Activated CD4-positive, alpha-beta T cell treated with anti-CD3 and anti-CD28 coated beads, Interleukin-2, Interleukin-4, amounts not matched to agents 100 ng/mL and 50 ng/mL, durations not matched to agents 16 hours and 8 hours (primary cell): ENCODE measurements at regions not wholly inside any gene's neighbourhood (a gene's known extent, or its start where the extent isn't known, plus 50 kb on each side); places are given as distances from the start of the nearest gene placed in this dataset.
"Not testable (repeated sequence)": the region's sequence is repeated elsewhere in the genome, so short reads cannot be mapped to it uniquely, and the experiment has no call there.

Experiments used
- DNase-seq: peaks from one replicate; pipeline ENCODE4 v3.0.0-alpha.2; 2020; ENCODE audit warnings: low spot score

DNA sequence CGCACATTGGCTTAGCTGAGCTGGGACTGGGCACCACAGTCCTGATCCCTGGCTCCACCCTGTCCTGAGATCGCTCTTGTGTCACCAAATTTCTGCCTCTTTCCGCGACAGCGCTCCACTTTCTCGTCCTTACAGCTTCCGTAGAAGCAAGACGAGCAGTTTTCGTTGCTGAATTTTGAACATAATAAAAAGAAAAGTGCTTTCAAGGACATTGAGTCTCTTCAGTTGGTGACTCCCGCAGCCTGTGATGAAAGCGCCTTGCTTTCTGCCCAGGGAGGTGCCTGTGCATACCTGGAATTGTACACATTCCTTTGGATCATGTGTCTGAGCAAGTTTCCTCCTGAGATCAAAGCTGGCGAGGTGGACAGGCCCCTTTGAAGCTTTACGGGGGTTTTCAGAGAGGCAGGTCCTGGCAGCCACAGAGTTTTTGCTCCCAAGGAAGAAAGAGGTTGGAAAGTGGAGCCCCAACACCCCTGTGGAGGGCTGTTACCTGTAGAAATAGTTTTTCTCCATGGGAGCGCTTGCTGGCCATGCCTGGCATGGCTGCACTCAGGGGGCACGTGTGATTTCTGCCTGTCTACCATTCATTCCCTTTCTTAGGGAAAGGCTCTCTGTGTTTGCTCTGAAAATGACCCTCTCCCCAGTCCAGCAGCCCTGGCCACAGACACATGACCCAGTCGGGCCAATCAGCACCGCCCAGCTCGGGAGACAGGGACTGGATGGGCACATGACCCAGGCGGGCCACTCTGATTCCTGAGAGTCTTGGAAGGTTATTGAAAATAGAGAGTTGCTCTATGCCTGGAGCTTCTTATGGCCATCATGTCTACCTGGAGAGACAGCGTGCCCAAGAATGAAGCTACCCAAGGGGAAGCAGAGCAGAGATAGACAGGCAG lies 115.6 kb upstream of the OTOS start:
- no peak for DNase-seq

DNA sequence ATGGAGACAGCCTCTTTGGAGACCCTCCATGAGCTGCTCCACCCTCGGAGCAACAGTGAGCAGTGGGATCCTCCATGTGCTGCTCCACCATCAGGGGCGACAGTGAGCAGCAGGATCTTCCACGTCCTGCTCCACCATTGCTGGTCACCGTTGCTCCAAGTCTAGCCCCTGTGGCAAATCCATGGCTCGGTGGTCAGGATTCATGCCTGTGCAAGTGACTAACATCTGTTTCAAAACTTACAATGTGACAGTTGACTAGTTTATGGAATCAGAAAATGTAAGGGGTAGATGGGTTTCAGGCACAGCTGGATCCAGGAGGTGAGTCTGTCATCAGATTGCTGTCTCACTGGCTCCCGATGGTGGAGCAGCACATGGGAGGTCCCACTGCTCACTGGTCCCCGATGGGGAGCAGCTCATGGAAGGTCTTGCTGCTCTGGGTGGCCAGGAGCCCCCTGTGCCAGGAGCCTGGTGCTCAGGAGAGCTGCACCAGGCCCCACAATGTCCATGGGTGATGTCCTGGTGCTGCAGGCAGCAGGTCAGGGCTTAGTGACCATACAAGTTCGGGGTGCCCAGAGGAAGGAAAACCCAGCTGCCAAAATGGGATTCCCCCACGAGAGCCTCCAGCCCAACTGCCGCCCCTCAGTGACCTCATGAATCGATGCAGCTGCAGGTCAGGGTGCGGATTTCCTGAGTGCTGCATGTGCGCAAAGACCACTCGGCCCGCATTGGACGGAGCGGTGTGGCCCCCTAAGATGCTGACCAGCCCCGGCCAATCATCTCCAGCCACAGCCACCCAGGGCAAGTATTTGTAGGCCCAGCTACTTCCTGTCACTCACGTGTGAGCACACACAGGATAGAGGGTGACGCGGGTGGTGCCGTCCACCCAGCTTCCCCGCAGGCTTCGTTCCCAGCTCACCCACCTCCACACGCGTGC lies 116.5 kb upstream of the OTOS start:
- DNase-seq = no peak

DNA sequence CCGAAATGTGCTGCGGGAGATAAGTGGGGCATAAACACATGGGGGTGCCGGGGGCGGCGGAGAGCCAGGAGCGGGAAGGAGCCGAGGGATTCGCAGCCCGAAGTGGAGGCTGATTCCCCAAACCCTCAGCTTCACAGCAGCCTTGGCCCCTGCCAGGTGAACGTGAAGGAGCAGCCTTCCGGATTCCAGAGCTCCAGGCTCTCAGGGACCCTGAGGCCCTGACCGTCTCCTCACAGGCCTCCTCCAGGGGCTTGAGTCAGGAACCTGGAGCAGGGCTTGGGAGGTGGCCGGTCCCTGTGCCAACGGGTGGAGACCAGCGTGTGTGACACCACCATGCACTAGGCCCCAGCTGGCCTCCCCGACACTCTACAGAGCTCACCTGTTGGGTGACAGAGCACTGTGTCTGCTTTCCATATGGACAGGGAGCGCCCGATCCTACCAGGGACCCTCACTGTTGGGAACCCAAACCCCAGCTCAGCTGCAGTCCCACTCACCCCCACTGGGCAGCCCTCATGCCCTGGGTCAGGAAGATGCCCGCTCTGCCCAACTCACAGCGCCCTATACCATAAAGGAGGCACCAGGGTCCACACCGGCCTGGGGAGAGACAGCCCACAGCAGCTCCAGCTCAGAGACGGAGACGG lies 117.6 kb upstream of the OTOS start:
- no peak for DNase-seq

DNA sequence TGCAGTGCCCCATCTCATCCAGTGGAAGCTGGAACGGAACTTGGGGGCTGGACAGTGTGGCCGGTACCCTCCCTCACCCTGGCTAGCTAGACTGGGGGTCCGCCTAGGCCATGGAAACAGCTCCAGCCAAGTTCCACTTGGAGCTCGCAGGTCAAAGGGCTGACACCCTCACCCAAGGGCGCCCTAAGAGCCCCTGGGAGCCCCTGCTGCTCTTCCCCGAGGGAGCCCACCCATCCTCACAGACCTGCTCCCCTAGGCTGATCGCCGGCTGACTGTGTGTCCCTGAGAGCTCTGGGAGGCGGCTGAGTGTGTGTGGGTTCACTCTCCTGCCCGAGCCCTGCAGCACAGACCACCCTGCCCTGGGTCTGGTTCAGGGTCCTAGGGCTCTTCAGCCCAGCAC lies 118.2 kb upstream of the OTOS start:
- DNase-seq = no peak

DNA sequence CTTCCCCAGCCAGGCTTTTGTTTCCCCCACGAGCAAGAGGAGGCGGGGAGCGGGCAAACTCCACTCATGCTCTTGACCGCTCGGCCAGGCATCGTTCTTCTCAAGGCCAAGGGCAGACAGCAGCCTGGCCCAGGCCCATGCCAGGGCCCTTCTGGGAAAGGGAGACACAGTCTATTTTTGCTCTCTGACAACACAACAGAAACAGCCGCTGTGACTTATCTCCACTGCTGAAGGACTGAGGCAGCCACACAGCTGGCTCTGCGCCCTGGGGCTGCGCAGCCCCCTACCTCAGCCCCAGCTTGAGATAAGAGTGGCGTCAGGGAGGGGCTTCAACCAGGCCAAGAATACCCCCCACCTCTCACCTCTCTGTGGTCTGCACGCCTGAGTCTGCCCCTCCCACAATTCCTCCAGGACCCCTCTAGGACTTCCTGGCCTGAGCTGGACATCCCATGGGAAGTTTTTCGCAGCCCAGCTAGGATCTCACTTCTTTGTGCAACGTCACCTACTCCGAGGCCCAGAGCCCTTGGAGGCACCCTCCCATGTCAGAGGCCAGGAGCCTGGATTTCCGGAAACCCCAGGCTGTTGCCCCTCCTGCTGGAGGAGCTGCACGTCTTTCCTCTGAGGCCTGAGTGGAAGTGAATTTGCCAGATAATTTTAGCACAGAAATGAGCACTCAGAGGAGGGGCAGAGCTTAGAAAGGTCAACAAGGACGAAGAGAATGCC lies 118.9 kb upstream of the OTOS start:
- no peak for DNase-seq

DNA sequence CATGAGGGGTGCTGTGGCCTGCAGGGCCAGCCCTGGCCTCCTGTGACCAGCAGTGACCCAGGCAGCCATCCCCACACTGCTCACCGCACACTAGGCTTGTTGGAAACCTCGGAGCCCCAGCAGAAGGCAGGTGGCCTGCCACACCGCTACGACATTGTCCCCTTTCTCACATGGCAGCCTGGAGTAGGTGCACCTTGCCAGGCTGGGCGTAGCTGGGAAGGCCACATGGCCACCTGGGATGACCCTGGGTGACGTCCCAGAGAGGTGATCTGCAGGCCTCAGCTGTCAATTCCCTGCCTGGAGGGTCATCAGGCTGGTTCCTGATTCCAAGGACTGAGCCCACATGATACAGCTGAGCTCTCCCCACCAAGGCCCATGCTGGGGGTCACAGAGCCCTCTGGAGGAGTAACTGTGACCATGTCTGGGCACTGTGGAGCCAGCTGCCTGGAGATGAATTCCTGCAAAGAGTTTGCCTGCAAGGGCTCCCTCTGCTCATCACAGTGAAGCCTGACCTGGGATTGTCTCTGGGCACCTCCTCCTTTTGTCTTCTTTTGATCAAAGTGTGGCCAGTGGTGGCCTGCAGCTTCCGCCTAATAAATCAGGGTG lies 119.6 kb upstream of the OTOS start:
- no peak for DNase-seq

DNA sequence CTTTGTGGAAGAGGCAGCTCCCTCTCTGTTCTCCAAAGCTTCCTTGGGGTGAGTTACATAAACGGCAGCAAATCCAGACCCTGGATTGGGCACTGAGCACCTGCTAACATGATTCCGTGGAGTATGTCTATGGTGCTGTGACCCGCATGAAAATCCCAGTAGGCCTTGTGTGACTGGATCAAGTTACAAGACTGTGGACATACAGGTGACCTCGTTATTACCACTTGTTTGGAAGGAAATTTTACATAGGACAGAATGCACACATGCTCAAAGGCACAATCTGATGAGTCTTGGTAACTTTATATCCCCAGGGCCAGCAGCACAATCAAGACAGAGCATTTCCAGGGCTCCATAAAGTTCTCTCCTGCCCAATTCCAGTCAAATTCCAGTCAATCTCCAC lies 120.2 kb upstream of the OTOS start:
- no peak for DNase-seq

DNA sequence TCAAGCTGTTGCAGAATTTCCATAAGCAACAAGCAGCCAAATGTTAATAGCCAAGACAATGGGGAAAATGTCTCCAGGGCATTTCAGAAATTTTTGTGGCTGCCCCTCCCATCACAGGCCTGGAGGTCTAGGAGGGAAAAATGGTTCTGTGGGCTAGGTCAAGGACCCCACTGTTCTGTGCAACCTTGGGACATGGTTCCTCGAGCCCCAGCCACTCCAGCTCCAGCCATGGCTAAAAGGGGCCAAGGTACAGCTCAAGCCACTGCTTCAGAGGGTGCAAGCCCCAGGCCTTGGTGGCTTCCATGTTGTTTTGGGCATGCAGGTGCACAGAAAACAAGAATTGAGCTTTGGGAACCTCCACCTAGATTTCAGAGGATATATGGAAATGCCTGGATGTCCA lies 122.1 kb upstream of the OTOS start:
- not testable (repeated sequence) for DNase-seq

DNA sequence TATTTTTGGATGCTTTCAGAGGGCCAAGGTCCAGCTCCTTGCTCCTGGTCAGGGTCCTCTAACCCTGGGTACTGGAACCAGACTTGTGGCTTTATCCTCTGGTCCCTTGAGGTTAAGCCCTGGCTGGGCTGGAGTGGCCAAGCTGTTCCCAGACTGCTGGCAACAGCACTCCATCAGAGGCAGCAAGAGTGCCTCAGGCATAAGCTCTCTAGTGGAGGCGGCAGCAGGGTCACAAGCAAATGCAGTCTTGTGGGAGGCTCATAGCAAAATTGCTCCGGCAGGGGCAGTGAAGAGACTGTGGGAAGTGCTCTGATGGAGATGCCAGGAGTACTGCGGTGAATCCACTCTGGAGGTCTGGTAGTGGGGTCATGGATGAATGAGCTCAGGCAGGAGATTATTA lies 128.9 kb upstream of the OTOS start:
- DNase-seq = no peak

DNA sequence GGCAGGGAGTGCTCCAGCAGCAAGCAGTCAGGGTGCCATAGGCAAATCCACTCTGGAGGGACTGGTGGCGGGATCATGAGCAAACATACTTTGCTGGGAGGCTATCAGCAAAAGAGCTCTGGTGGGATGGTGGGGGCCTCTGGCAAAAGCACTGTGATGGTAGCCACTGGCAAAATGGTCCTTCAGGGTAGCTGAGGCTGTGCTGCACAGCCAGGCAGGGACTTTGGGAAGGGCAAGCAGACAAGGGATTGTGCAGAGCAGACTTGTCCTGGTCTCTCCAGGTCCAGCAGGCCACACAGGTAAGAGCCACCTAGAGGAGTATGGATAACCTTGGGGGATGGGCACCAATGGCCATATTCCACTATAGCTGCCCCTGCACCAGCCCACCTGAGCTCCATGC lies 129.4 kb upstream of the OTOS start:
- no peak for DNase-seq

DNA sequence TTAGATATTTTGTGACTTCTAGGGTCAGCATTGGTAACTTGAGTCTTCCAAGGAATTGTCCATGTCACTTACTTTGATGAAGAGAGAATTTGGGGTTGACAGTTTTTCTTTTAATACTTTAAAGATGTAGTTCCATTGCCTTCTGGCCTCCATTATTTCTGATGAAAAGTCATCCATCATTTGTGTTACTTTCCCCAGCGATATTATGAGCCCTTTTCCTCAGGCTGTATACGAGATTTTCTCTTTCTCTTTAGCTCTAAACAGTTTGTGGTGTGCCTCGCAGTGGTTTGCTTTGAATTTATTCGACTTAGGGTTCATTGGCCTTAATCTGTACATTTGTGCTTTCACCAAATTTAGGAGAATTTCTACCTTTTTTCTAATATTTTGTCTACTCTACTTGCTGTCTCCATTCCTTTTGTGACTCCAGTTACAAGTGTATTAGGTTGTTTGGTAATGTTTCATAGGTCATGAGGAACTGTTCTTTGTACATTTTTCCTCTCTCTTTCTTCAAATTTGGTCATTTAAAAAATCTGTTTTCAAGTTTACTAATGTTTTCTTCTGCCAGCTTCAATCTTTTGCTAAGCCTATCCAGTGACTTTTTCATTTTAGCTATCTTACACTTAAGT lies 131.4 kb upstream of the OTOS start:
- no peak for DNase-seq

DNA sequence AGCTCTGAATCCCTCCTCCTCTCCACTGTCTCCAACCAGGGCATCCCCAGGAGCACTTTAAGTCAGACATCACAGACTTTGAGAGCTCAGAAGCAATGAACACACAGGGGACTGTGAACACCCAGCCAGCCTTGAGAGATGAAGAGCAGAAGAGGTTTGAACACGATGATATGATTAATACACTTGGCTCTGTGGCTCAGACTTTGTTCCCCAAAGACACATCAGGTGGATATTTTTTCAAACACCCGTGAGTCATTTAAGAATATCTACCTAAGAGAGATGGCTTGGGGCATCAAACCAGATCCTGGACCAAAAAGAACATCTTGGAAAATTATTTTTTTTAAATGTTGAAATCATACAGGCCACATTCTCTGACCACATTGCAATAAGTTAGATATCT lies 134.9 kb upstream of the OTOS start:
- no peak for DNase-seq

DNA sequence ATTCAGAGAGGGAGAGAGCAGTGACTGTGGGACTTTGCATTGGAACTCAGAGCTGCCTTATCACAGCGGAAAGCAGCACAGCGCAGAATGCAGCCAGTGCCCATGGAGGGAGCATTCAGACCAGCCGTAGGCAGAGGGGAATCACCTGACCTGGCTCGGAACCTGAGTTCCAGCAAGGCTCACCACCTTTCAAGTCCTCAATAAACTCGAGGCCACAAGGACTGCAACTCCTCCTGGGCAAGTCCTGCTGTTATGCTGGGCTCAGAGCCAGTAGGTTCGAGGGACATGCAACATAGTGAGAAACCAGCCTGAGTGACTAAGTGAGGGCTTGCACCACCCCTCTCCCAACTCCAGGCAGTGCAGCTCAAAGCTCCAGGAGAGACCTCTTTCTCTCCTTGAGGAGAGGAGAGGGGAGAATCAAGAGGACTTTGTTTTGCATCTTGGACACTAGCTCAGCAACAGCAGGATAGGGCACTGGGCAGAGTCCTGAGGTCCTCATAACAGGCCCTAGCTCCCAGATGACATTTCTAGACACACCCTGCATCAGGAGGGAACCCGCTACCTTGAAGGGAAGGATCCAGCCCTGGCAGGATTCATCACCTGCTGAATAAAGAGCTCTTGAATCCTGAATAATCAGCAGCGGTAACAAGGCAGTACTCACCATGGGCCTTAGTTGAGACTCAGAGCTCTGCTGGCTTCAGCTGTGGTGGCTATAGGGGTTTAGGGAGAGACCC lies 136.8 kb upstream of the OTOS start:
- no peak for DNase-seq

DNA sequence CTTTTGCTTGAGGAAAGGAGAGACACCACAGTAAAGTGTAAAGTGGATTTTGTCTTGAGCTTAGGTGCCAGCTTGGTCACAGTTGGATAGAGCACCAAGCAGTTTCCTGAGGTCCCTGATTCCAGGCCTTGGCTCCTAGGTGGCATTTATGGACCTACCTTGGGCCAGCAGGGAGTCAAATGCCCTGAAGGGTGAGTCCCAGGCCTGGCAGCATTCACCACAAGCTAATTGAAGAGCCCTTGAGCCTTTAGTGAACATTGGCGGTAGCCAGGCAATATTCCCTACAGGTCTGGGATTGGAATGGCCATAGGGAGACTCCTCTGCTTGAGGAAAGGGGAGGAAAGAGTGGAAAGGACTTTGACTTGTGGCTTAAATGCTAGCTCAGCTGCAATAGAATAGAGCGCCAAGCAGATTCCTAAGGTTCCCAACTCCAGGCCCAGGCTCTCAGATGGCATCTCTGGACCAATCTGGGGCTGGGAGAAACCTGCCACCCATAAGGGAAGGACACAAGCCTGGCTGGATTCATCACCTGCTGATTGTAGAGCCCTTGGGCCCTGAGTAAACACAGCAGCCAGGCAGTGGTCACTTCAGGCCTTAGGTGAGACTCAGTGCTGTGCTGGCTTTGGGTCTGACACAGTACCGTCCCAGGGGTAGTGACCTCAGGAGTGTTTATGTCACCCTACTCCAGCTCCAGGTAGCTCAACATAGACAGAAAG lies 137.5 kb upstream of the OTOS start:
- no peak for DNase-seq

DNA sequence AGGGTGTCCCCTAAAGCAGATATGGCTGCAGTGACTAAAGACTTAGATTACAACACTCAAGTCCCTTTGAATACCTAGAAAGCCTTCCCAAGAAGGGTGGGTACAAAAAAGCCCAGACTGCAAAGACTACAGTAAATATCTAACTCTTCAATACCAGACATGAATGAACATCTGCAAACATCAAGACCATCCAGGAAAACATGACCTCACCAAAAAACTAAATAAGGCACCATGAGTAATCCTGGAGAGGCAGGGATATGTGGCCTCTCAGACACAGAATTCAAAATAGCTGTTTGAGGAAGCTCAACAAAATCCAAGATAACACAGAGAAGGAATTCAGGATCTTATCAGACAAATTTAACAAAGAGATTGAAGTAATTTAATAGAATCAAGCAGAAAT lies 138.2 kb upstream of the OTOS start:
- no peak for DNase-seq

DNA sequence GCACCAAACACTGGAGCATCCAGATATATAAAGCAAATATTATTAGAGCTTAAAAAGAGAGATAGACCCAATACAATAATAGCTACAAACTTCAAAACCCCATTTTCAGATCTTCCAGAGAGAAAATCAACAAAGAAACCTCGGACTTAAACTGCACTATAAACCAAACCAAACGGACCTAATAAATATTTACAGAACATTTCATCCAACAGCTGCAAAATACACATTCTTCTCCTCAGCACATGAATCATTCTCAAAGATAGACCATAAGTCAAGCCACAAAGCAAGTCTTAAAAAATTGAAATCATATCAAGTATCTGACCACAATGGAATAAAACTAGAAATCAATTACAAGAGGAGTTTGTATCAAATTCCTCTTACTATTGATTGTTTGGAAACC lies 140.2 kb upstream of the OTOS start:
- no peak for DNase-seq

DNA sequence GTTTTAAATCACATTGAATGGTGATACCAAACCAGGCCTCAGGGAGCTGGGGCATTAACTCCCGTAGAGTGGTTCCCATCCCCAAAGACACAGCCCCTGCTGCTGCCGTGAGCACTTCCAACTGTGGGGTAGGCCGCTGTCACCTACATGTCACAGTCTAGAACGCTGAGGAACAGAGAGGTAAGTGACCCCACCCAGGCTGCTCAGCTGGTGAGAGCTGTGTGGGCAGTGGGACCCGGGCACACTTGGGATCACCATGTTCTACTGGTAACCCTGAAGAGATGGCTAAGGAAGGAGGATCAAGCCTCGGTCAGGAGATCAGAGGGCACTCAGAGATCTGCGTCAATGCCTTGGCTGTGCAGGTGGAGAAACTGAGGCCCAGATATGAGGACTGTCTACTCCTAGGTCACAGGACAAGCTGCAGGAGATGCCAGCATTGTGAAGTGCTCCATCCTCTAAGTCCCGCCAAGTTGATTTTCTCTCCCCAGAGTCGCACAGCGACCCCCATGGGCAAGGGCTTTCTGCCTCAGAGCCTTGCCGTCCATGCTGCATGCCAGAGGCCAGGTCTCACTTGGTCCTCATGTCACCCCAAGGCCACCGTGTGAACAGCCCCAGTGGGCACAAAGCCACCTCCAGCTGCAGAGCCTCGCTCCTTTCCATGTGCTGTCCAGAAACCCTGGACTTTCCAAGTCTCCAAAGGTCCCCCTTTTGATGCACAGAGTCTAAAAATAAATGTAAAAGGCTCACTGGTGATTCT lies 144.2 kb upstream of the OTOS start:
- DNase-seq = no peak

DNA sequence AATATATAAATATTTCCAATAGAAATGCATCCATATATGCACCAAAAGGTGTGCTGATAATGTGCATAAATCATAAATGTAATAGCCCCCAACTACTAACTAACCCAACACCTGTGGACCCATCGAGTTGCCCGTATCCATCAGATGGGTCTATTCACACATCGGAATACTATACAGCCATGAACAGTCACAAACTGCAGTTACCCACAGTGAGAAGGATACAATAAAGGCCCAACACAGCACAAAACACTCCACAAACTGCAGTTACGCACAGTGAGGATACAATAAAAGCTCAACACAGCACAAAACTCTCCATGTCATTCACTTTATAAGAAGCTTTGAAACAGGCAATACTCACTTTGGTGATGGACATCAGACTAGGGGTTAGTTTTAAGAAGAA lies 145.3 kb upstream of the OTOS start:
- DNase-seq = no peak

DNA sequence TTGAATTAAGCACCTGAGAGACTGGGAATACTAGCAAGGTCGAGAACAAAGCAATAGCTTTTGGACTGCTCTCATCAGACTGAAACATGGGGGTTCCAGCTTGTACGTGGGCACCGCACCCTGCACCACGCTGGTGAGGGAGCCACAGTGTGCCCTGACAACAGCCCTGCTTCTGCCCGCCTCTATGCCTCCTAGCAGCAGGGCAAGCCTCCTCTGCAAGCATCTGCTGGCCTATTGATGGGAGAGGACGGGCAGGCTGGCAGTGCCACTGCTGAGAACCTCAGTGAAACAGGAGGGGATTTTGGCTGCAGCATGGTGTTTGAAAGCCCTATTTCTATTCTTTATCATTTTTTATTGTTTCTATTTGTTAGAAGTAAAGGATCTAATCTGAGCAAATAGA lies 146.1 kb upstream of the OTOS start:
- no peak for DNase-seq
